IMR-90 (cell line): ENCODE measurements at regions not wholly inside any gene's neighbourhood (a gene's known extent, or its start where the extent isn't known, plus 50 kb on each side); places are given as distances from the start of the nearest gene placed in this dataset.

Experiments
- ATAC-seq: fragments of 200-7000 bp; cut with Tn5 transposase; 2 replicates; pipeline ENCODE4 v1.9.1; 2020; ENCODE audit warnings: low read depth, mild to moderate bottlenecking, moderate library complexity
- BruUV-seq: library from RNA; stranded (reverse); fragments of 400-500 nt; replicated peaks from 2 replicates; lab custom pipeline; 2021; lab: Mats Ljungman, UMichigan
- CTCF ChIA-PET: fragments of 300-600 bp; formaldehyde crosslinking; extraction: SDS; loops from one replicate; lab custom pipeline; 2021; ENCODE audit warnings: antibody characterized with exemption; lab: Yijun Ruan, JAX
- POLR2A ChIA-PET: fragments of 300-600 bp; sonication (Branson Sonifier 250); formaldehyde crosslinking; loops from one replicate; lab custom pipeline; 2022; ENCODE audit warnings: antibody characterized with exemption; ENCODE audit not compliant: unreplicated experiment; lab: Charles Lee
- DNase-seq: peaks from one replicate; pipeline ENCODE4 v3.0.0; 2013
- H2AFZ ChIP-seq: replicated peaks from 2 replicates; pipeline ENCODE3; 2013; ENCODE audit warnings: low read length, mild to moderate bottlenecking; ENCODE audit not compliant: poor library complexity
- H2AK5ac ChIP-seq: 2 replicates; pipeline ENCODE4 v1.6.1; 2013; ENCODE audit warnings: low read depth, low read length, inconsistent platforms
- H2AK9ac ChIP-seq: replicated peaks from 2 replicates; pipeline ENCODE3; 2013; ENCODE audit warnings: mild to moderate bottlenecking, low read depth, low read length, moderate library complexity; ENCODE audit not compliant: poor library complexity
- H2BK120ac ChIP-seq: 2 replicates; pipeline ENCODE4 v1.6.1; 2013; ENCODE audit warnings: low read depth, low read length, inconsistent platforms
- H2BK15ac ChIP-seq: 3 replicates; pipeline ENCODE4 v1.6.1; 2013; ENCODE audit warnings: low read depth, low read length, inconsistent platforms
- H2BK20ac ChIP-seq: 2 replicates; pipeline ENCODE4 v1.6.1; 2013; ENCODE audit warnings: low read depth, mild to moderate bottlenecking, inconsistent platforms, low read length, moderate library complexity
- H2BK5ac ChIP-seq: 2 replicates; pipeline ENCODE4 v1.6.1; 2013; ENCODE audit warnings: mild to moderate bottlenecking, low read depth, low read length, inconsistent platforms; ENCODE audit not compliant: poor library complexity, severe bottlenecking
- H3K14ac ChIP-seq: replicated peaks from 2 replicates; pipeline ENCODE4 v1.6.1; 2013; ENCODE audit warnings: low read depth, low read length, inconsistent platforms
- H3K18ac ChIP-seq: 2 replicates; pipeline ENCODE4 v1.6.1; 2013; ENCODE audit warnings: low read depth, low read length, control low read depth
- H3K23ac ChIP-seq: 2 replicates; pipeline ENCODE4 v1.6.1; 2013; ENCODE audit warnings: low read depth, low read length, inconsistent platforms
- H3K27ac ChIP-seq: 2 replicates; pipeline ENCODE4 v1.5.1; 2013; ENCODE audit warnings: mild to moderate bottlenecking, control low read depth, low read length; ENCODE audit not compliant: insufficient read depth
- H3K27me3 ChIP-seq: 2 replicates; pipeline ENCODE4 v1.6.1; 2013; ENCODE audit warnings: low read length; ENCODE audit not compliant: control insufficient read depth, insufficient read depth
- H3K36me3 ChIP-seq: 2 replicates; pipeline ENCODE4 v1.6.1; 2013; ENCODE audit warnings: low read length, mixed read lengths; ENCODE audit not compliant: control insufficient read depth, insufficient read depth
- H3K4ac ChIP-seq: 2 replicates; pipeline ENCODE4 v1.6.1; 2013; ENCODE audit warnings: low read depth, low read length, inconsistent platforms
- H3K4me1 ChIP-seq: 2 replicates; pipeline ENCODE4 v1.6.1; 2013; ENCODE audit warnings: low read length, mixed read lengths; ENCODE audit not compliant: control insufficient read depth, insufficient read depth
- H3K4me2 ChIP-seq: 2 replicates; pipeline ENCODE4 v1.6.1; 2013; ENCODE audit warnings: low read depth, mild to moderate bottlenecking, control low read depth, low read length, moderate library complexity
- H3K4me3 ChIP-seq: 2 replicates; pipeline ENCODE4 v1.5.1; 2013; ENCODE audit warnings: low read depth, mild to moderate bottlenecking, control low read depth, low read length, moderate library complexity; ENCODE audit not compliant: insufficient read depth
- H3K56ac ChIP-seq: 2 replicates; pipeline ENCODE4 v1.6.1; 2013; ENCODE audit warnings: low read length, inconsistent platforms; ENCODE audit not compliant: insufficient read depth; ENCODE audit errors: extremely low read depth
- H3K79me1 ChIP-seq, 2 experiments: 2 replicates each; pipeline ENCODE4 v1.6.1; 2013; ENCODE audit warnings: low read length in 2 of 2, inconsistent platforms in 1 of 2, low read depth in 1 of 2
- H3K9ac ChIP-seq: 2 replicates; pipeline ENCODE4 v1.6.1; 2013; ENCODE audit warnings: low read depth, low read length, control low read depth
- H3K9me1 ChIP-seq: 2 replicates; pipeline ENCODE4 v1.6.1; 2013; ENCODE audit warnings: low read length, inconsistent platforms; ENCODE audit not compliant: insufficient read depth
- H3K9me3 ChIP-seq: 2 replicates; pipeline ENCODE4 v1.6.1; 2013; ENCODE audit warnings: low read length; ENCODE audit not compliant: control insufficient read depth, insufficient read depth
- H4K20me1 ChIP-seq: 2 replicates; pipeline ENCODE4 v1.6.1; 2013; ENCODE audit warnings: low read length, inconsistent platforms; ENCODE audit not compliant: insufficient read depth
- H4K5ac ChIP-seq: 2 replicates; pipeline ENCODE4 v1.6.1; 2013; ENCODE audit warnings: mild to moderate bottlenecking, low read depth, low read length, control low read depth
- H4K8ac ChIP-seq, 2 experiments: 2 replicates each; pipeline ENCODE4 v1.6.1; 2013; ENCODE audit warnings: low read depth in 2 of 2, low read length in 2 of 2, control low read depth in 1 of 2, inconsistent platforms in 1 of 2
- H4K91ac ChIP-seq: 2 replicates; pipeline ENCODE4 v1.6.1; 2013; ENCODE audit warnings: low read depth, low read length, inconsistent platforms; ENCODE audit not compliant: insufficient read depth
- BHLHE40 ChIP-seq: fragments of 150-350 bp; IDR thresholded peaks from 2 replicates; pipeline ENCODE4 v1.6.1; 2016; ENCODE audit warnings: mild to moderate bottlenecking, low read depth, low read length
- CEBPB ChIP-seq: IDR thresholded peaks from 2 replicates; pipeline ENCODE4 v1.6.1; 2012; ENCODE audit warnings: low read depth, low read length, improper control_type of control experiment
- CHD1 ChIP-seq: IDR thresholded peaks from 2 replicates; pipeline ENCODE4 v1.6.1; 2012; ENCODE audit warnings: low read depth, low read length, improper control_type of control experiment
- FOS ChIP-seq: fragments of 150-350 bp; IDR thresholded peaks from 2 replicates; pipeline ENCODE4 v1.6.1; 2016; ENCODE audit warnings: low read depth, low read length
- MAFK ChIP-seq: IDR thresholded peaks from 2 replicates; pipeline ENCODE4 v1.6.1; 2012; ENCODE audit warnings: low read depth, low read length, improper control_type of control experiment
- RFX5 ChIP-seq: IDR thresholded peaks from 2 replicates; pipeline ENCODE4 v1.8.0; 2012; ENCODE audit warnings: low read depth, mild to moderate bottlenecking, low read length, moderate library complexity
- USF2 ChIP-seq: fragments of 150-350 bp; IDR thresholded peaks from 2 replicates; pipeline ENCODE4 v1.6.1; 2017; ENCODE audit warnings: mild to moderate bottlenecking, antibody characterized with exemption, low read length, low read depth
- WGBS, 2 experiments: methylation state at CpG; one replicate each; pipeline versions ENCODE4 v1.1.5 to v1.1.7; 2013; ENCODE audit warnings: missing lambda C conversion rate in 2 of 2; ENCODE audit not compliant: insufficient read length in 1 of 2; ENCODE audit errors: extremely low coverage in 2 of 2; 5-methylcytosine and 5-hydroxymethylcytosine counted together
- dilution Hi-C: fragments of 300-500 bp; cut with HindIII; formaldehyde crosslinking; loops from one replicate; pipeline ENCODE4 v1.14.3; 2018; ENCODE audit warnings: low sequenced_read_pairs; ENCODE audit not compliant: unreplicated experiment
- in situ Hi-C: fragments of 300-500 bp; cut with MboI; formaldehyde crosslinking; loops from 3 replicates; pipeline ENCODE4 v1.14.3; 2019; ENCODE audit warnings: low sequenced_read_pairs, inconsistent platforms, mixed read lengths
- intact Hi-C: fragments of 100-400 bp; cut with micrococcal nuclease; formaldehyde crosslinking; loops from 2 replicates; pipeline ENCODE4 v1.10.0; 2022

GRCh38 chr13:72638059-72638815 is 89.2 kb downstream of the MZT1 start:
- Histone ChIP-seq H3K4me3 (no peak overlapping the region), H2BK15ac (no peak overlapping the region), H2AK5ac (no peak overlapping the region), H4K8ac (no peak overlapping the region), H3K79me1 (no peaks in the 10 kb centered on the region), H3K14ac (no peak overlapping the region), H3K9me1 (no peaks in the 10 kb centered on the region), H3K18ac (no peak overlapping the region), H2BK120ac (no peak overlapping the region), H3K36me3 (no peaks in the 10 kb centered on the region), H3K27me3 (no peaks in the 10 kb centered on the region), H2BK20ac (no peak overlapping the region), H3K4me1 (no peaks in the 10 kb centered on the region), H3K4me2 (no peak overlapping the region), H4K91ac (no peak overlapping the region), H4K20me1 (no peaks in the 10 kb centered on the region), H3K27ac (no peak overlapping the region), H2AFZ (no peak overlapping the region), H2AK9ac (no peak overlapping the region), H3K56ac (no peak overlapping the region), H3K23ac (no peak overlapping the region), H3K4ac (no peak overlapping the region), H4K5ac (no peak overlapping the region), H3K9me3 (no peaks in the 10 kb centered on the region), H2BK5ac (no peak overlapping the region), H3K9ac (no peak overlapping the region)
- TF ChIP-seq RFX5: no peak
- TF ChIP-seq USF2: no peak
- TF ChIP-seq CHD1: no peak
- TF ChIP-seq MAFK: no peak
- no peak for TF ChIP-seq CEBPB
- TF ChIP-seq FOS: no peak
- TF ChIP-seq BHLHE40: no peak
- no TSS peak for BruUV-seq
- no CpG with 5 or more reads among the region's 7 CpGs for WGBS, 2 experiments
- CTCF ChIA-PET: no interaction called here
- ATAC-seq (no peak), DNase-seq (no peak)
- POLR2A ChIA-PET: no interaction called here
- in situ Hi-C loops (no loop called here), dilution Hi-C loops (no loop called here), intact Hi-C loops (no loop called here)
